NB4 (cell line): ENCODE measurements at regions not wholly inside any gene's neighbourhood (a gene's known extent, or its start where the extent isn't known, plus 50 kb on each side); places are given as distances from the start of the nearest gene placed in this dataset.

Source experiments
- CTCF ChIP-seq: IDR thresholded peaks from one replicate; pipeline ENCODE4 v1.5.1; 2012; ENCODE audit warnings: low read depth, low read length
- MAX ChIP-seq: IDR thresholded peaks from 2 replicates; pipeline ENCODE4 v1.6.1; 2011; ENCODE audit warnings: low read depth, low read length
- POLR2A ChIP-seq: IDR thresholded peaks from 2 replicates; pipeline ENCODE4 v1.6.1; 2011; ENCODE audit warnings: mild to moderate bottlenecking; ENCODE audit not compliant: insufficient read length; ENCODE audit errors: extremely low read depth

- TF ChIP-seq CTCF = no peak
- TF ChIP-seq POLR2A = no peak
- 0 out of 2 replicates have a peak, but pooled peaks have one; percentile 18 for TF ChIP-seq MAX
These were observed 137.4 kb upstream of the COX10 start for GRCh38 chr17:13931800-13932460.
